Stimulated activated CD8-positive, alpha-beta memory T cell treated with anti-CD3 and anti-CD28 coated beads, Interleukin-15, amount 100 ng/mL, for 1 hour (primary cell): ENCODE measurements at regions not wholly inside any gene's neighbourhood (a gene's known extent, or its start where the extent isn't known, plus 50 kb on each side); places are given as distances from the start of the nearest gene placed in this dataset.
"Not testable (repeated sequence)": the region's sequence is repeated elsewhere in the genome, so short reads cannot be mapped to it uniquely, and the experiment has no call there.

ENCODE experiments used
- DNase-seq: peaks from one replicate; pipeline ENCODE4 v3.0.0-alpha.2; 2020; ENCODE audit warnings: low read depth

DNA sequence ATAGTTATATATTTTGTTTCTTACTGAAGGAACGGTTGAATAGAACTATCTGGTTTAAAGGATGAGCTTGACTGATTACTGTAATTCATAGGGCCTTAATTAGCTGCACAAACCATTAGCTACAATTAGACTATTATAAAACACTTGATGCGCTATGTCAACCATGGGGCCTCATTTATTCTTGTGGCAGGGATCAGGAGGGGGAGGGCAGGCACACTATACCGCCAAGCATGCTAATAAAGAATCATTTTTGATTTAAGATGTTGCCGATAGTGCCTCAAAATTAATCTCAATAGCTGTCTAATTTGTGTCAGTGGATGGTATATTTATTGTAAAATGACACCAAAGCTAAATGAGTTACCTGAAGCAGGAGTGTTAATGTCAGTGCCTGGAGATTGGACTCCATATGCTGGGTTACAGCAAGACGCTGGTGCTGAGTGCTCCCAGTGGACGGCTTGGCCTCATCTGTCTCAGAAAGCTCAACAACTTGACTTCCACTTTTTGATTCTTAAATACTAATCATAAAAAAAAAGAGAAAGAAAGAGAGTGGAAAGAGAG lies 1007.0 kb upstream of the CELF4 start:
- DNase-seq, result no peak

DNA sequence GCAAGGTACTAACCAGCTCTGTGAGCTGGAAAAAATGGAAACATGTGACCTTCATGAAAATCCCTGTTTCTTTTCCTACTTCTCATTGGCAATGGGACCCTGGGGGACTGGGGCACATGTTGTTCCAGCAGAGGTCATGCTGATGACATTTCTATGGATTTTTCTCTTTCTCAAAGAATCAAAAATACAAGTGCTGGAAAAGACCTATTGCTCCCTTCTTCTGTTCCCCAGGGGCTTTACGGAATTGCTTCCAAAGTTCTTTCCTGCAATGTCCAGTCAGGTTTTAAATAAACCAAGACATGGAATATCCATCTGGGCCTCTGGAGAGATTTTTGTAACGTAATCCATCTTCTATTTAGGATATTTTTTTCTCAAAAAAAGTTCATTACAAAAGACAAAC lies 1006.1 kb upstream of the CELF4 start:
- no peak for DNase-seq

DNA sequence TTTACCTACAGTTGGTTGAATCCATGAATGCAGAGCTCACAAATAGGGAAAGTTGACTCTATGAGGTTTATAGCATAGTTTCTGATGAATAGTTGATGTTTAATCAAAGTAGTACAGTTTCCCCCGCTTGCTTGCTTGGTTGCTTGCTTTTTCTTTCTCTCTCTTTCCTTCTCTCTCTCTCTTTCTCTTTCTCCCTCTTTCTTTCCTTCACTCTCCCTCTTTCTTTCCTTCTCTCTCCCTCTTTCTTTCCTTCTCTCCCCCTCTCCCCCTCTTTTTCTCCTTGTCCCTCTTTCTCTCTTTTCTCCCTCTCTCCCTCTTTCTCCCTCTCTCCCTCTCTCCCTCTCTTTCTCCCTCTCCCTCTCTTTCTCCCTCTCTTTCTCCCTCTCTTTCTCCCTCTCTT lies 999.9 kb upstream of the CELF4 start:
- DNase-seq, result no peak

DNA sequence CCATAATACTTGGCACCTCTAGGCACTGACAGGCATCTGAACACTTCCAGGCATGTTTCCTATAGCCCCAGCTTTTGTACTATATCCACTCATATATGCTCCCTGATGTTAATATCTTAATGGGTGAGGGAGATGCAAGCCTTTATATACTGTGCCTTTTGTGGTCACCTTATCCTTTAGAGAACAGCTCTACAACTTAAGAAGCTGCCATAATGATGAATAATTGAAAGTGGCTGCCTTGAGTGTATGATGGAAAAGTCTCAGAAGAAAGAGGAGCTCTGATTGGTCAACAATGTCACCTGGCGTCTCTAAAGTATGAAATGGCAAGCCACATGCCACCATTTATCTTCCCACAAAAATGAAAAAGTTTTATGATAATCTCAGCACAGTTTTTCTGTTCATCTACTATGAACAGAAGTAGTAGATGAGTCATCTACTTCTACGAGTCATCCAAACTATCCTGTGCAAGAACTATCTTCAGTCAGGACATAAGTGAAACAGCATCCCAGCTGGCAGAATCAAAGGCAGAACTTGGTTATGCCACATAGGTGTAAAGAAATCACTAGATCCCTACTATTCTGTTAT lies 997.9 kb upstream of the CELF4 start:
- DNase-seq, result no peak

DNA sequence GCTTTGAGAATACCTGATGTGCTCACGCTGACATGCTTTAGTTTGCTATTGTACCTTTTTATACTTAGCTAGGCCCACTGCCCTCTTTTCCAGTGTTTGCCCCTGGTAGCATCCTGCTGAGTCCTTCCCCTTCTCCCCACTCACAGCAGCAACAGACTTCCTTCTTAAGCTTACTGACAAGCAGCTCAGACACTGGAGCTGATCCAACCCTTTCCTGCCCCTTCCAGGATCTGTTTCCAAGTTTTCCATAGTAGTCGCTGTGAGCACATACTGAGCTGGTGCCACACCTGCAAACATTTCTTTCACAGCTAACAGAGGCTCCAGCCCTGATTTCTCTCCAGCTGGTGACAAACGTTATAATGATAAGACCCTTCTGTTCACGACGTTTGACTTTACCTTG lies 991.4 kb upstream of the CELF4 start:
- no peak for DNase-seq

DNA sequence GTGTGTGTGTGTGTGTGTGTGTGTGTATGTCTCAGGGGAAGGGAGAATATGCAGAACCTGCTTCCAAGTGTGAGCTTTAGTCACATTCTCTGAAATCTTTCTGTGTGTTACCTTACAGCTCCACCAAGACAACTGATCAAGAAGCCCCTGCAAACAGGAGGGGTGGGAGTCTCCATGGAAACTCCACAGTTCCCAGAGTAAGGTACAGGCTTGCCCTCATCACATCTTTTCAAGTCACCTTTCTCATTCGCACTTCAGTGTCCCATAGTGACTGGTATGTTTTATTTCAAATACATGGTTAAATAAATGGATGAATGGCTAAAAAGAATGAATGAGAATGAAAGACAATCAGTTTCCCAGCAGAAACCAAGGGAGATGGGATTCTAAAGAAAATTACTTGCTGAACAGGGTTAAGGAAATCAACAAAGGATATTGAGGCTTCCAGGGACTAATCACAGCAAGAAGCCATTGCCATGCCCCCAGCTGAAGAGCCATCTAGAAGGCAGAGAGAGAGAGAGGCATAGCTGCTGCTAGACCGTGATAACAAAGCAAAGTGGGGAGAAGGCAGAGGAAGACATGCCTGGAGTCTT lies 987.2 kb upstream of the CELF4 start:
- no peak for DNase-seq

DNA sequence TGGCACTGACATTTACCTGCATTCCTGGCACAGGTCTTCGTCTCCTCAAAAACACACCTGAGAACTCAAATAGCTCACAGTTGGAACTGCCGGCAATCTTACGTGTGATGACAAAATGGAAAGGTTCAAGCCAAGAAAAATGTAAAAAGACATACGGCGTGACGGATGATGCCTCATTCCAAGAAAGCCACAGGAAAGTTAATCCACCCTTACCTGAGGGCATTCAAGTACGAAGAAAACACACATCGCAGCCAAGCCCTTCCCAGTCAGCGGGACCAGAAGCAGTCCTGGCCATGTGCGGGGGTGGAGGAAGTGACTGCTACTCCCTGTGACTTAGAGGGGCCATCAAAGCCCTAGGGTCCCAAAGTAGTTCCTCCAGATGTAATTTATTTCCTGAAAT lies 986.3 kb upstream of the CELF4 start:
- no peak for DNase-seq

DNA sequence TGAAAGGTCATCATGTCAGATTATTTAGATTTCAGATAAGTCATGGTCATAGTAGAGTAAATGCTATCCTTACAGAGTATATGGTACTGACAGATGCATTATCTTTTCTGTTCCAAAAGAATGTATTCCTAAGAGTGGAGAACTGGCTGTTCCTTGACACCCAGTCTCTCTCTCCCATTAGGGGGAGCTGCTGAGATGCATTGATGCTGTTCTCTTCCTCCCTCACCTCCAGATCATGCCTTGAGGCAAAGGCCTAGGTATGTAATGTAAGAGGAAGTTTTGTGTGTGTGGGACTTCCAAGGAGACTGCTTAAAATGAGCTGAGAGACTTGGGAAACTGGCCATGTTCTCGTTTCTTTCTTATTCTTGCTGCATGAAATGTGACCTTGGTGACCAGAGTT lies 979.5 kb upstream of the CELF4 start:
- DNase-seq, result no peak

DNA sequence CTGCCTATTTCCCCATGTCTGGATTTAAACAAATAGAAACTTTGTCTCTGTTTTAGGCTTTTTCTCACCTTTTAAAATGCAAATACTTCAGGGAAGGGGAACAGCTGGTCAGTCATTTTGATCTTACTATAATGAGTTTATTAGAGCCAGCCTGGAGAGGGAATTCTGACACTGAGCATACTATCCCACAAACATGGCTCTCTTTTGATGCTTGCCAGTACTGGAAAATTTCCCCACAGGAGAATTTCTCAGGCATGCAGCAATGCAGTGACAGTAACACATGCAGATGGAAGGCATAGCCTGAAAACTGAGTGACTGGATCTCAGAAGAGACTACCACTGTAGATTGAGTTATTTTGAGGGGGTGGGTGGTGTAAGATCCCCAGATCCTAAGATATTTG lies 974.3 kb upstream of the CELF4 start:
- no peak for DNase-seq

DNA sequence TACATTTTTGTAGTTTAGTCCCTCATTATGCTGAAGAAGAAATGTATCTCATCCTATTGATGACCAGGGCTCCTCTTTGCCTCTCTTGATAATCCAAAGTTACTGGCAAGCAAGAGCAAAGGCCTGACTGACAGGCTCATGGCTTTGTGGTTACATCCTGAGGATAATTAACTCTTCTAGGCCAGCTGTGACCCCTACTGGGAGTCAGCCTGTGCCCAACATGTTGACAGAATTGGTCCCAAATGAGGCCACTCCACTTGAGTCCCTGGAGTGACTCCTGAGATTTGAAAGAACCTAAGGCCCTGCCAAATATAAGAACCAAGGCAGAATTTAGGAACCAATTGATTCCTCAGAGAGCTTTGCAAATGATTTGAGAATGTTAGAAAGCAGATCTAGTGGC lies 973.8 kb upstream of the CELF4 start:
- no peak for DNase-seq

DNA sequence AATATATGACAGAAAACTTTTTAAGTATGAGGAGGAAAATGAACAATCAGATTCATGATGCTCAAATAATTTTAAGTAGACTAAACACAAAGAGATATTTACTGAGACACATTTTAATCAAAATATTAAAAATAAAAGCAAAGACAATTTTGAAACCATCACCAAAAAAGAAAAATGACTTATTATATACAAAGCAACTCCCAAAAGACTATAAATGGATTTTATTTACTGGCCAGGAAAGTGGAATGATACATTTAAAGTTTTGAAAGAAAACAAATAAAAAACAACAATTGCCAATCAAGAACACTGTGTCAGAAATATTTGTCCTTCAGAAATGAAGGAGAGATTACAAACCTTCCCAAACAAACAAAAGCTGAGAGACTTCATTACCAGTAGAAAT lies 968.5 kb upstream of the CELF4 start:
- no peak for DNase-seq

DNA sequence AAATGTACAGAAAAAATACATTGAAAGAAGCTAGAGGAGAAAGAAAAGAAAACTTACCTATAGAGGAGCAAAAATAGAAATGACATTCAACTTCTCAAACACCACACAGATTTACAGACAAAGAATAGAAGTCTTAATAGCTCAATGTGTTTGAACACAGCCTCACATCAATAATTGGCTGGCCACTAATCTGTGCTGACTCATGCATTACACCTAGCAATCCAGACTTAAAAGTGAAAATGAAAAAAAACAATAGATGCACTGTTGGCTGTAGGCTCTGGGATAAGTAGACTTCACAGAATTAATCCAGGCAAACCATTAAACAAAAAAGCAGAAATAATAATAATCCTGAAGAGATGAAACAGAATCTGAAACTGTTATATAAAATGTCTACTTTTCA lies 961.3 kb upstream of the CELF4 start:
- no peak for DNase-seq

DNA sequence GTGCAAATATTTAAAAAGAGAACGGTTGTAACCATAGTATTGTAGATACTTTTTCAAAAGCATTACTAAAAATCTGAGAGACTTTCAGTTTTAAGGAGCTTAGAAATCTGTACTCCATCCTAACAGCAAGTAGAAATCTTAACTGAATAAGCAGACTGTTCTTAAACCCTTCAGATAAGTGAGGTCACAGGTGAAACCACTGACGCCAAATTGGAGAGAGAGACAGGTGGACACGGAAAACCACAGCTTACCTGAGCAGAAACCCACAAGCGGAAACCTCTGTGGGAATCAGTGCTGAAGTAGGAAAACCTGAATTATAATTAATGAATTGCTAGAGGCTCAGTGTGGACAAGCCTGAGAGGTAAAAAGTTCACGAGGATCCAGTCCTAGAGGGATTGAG lies 959.4 kb upstream of the CELF4 start:
- no peak for DNase-seq

DNA sequence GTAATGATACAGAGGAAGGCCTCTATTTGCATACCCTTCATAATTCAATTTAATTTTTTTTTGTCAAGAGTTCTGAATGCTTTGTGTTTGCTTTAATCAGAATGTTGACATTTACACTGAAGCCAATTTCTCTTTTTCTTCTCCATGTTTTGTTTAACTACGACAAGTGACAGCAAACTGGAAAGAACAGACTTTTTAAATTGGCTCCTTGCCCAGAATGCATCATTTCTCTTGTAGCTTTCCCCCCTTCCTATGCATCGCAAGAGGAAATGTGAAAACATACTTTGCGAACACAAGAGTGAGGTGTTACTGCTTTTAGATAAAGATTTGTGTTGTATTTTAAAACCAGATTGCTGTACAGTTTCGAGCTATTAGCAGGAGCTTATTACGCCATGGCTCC lies 955.2 kb upstream of the CELF4 start:
- no peak for DNase-seq

DNA sequence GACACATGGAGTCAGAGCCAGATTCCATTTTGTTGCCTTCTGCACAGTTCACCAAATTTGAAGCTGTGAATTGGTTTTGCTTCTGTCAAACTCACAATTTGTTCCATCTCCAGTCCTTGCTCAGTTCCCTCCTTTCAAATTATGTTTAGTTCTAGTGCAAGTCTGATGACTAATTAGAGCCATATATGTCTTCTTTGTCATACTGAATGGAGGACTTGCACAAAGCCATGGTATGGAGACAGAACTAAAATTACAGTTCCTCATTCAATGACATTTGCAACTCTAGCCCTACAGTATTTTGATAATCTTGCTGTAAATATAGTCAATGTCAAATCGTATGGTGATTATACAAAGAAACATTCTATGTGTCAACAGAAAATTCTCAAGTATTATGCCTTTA lies 936.9 kb upstream of the CELF4 start:
- DNase-seq, result no peak

DNA sequence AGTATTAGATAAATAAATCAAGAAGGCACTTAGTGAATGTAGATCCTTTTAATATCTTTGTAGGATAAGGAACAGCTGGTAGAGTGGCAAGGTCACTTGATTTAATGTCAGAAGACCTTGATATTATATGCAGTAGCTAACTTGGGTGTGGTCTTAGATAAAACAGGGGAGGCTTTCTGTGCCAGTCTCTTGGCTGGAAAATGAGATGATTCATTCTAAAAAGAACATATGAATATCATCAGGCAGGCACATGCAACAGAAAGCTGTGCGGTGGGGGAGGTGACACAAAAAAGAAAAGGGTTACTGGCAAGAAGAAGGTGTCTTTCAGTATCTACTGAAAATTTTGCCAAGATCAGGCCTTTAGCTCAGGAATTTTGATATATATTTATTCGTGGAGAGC lies 931.7 kb upstream of the CELF4 start:
- no peak for DNase-seq

DNA sequence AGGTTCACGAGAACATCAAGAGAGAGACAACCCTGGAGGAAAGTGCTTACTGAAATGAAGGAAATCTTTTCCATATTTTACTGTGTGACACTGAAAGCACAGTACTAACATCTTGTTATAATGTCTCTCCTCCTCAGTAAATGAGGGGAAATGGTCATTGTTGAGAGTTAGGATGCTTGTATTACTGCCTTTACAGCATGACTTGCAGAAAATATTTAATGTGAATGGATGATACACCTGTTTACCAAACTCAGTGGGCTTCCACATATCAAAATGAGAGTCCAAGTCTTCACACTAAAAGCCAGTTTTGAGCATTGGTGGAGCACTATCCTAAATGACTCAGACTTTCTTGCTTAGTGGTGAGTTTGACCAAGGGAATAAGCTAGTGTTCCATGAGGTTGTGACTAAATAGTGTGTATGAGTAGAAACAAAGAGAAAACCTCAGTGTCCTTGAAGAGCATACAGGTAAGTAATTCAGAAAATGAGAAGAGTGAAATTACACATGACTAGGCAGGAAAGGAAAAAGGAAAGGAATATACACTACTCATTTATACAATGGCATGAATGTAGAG lies 930.7 kb upstream of the CELF4 start:
- no peak for DNase-seq

DNA sequence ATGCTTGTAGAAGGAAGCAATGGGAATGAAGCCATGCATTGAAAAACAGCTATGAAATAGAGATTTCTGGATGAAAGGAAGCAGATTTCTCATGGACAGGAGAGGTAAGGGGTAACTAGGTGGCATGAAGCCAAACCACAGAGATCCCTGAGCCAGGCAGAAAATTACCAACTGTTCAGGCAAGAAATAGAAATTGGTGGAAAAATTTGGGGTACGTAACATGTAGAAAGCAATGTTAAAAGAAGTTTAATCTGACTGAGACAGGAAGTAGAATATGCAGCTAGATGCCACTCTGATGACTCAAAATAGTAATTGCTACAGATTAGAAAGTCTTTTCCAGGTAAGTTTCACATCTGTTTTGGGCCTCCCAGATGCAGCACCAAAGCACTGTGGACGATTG lies 928.5 kb upstream of the CELF4 start:
- no peak for DNase-seq

DNA sequence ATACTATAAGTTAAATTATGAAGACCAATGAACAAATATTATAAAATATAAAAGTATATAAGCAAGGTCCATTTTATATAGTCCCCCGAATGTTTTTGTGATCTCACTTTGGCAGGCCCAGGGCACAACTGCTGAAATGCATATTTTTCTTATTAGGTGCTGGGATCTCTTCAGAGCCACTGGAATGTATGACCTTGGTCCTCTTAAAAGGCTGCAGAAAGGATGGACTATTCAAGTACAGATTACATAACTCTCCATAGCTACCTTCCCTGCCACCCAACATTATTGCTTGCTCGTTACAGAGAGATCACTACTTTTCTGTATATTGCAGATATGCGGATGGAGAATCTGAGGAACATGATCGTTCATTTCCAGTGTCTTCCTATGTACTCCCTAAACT lies 925.6 kb upstream of the CELF4 start:
- no peak for DNase-seq

DNA sequence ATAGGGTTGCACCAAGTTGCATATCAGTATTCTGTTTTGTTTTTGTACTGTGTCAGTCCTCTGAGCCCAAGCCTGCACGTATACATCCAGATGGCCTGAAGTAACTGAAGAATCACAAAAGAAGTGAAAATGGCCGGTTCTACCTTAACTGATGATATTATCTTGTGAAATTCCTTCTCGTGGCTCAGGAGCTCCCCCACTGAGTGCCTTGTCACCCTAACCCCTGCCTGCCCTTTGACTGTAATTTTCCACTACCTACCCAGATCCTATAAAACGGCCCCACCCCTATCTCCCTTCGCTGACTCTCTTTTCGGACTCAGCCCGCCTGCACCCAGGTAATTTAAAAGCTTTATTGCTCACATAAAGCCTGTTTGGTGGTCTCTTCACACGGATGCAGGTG lies 924.1 kb upstream of the CELF4 start:
- DNase-seq, result not testable (repeated sequence)

DNA sequence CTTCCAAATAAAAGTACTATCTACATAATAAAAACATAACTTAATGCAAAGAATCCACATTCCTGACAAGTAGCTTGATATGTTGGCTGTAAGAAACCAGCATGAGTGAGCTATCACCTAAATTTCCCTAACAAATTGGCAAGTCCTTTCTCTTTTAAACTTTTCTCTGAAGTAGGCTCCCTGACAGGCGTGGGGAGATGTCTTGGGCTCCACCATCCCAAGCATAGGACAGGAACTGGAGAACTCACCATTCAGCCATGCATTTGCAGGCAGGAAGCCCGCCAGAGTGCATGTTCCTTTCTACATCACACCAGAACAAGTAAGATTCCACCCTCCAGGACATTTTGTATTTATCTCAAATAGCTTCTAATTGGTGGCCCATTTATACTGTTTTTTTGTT lies 921.9 kb upstream of the CELF4 start:
- DNase-seq, result no peak

DNA sequence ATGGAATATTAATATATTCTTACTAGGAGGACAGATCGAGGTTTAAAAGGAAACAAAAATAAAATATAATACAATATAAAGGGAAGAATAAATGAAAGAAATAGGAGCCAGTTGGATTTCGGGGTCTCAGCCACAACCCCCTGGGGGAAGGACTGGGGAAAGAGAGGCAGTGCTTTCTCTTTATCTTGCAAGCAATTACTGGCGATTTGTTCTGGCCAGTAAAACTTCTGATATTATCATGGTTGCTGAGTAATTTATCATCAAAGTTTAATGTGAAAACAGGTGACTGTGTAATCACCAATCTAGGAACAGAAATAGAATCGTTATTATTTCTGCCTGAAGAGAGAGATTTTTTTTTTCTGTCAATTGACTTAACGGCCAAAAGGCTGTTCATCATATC lies 917.7 kb upstream of the CELF4 start:
- DNase-seq, result no peak

DNA sequence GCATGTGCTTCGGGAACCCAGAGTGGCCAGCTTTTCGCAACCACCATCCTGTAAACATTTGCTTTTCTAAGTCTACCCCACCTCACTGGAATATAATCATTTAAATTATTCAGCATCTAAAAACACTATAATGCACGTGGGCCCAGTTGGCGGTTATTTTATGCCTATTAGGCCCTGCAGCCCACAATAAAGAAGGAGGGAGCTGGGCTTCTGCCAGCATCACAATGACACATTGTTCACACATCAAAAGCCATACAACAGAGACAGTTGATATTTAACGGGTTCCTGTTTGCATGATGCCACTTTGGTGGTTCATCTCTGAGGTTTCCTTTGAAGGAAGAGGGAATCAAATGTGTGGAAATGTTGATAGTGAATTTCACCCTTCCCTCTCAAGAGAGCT lies 916.0 kb upstream of the CELF4 start:
- no peak for DNase-seq

DNA sequence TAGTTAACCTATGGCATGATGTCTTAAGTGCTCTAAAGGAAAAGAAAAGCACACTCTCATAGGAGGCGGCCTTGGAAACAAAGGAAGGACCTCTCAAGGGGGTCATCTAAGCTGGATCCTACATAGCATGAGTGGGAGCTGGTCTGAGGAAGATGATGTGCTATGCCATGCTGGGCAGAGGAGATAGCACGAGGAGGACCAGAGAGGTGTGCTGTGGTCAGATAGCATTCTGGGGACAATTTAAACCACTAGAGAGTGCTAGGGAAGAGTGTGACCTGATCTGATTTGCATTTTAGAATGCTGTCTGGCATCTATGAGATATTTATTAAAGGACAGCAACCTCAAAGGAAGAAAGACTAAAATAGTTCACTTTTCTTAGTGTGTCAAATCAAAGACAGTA lies 910.1 kb upstream of the CELF4 start:
- no peak for DNase-seq
